ENCODE measurements at regions not wholly inside any gene's neighbourhood (a gene's known extent, or its start where the extent isn't known, plus 50 kb on each side); places are given as distances from the start of the nearest gene placed in this dataset.

- Histone ChIP-seq H3K27ac (ENCODE audit: low read depth, low read length, poor library complexity, severe bottlenecking) (no peak overlapping the region), H3K9me2 (ENCODE audit: insufficient read depth, low read length) (no peaks in the 10 kb centered on the region), H3K4me2 (ENCODE audit: low read length) (no peak overlapping the region; the same call in 1 of the 2 replicates), H3K4me3 (ENCODE audit: low read depth, low read length, poor library complexity, severe bottlenecking) (no peak overlapping the region), H3K79me2 (ENCODE audit: insufficient read depth, low read depth, low read length) (no peaks in the 10 kb centered on the region), H3K36me3 (ENCODE audit: insufficient read depth, low read length) (no peaks in the 10 kb centered on the region), H2AFZ (ENCODE audit: low read length) (no peak overlapping the region), H3K4me1 (ENCODE audit: insufficient read depth, low read length, poor library complexity, severe bottlenecking) (peaks cover 29% of the 10 kb centered on the region), H4K20me1 (ENCODE audit: insufficient read depth, low read length) (no peaks in the 10 kb centered on the region), H3K9me3 (ENCODE audit: low read length) (no peaks in the 10 kb centered on the region)
- CTCF ChIA-PET (ENCODE audit: unreplicated experiment) = no interaction called here
- POLR2A ChIA-PET = no interaction called here
- intact Hi-C loops (cut with micrococcal nuclease; ENCODE audit: unreplicated experiment) = no loop called here
- DNase-seq (ENCODE audit: low spot score) = no peak
- BruUV-seq (replicated peaks) = no TSS peak
- TF ChIP-seq CTCF (conservative IDR thresholded peaks at IDR 0.05; ENCODE audit: low read length) = no peak
- no peak for TF ChIP-seq EZH2phosphoT487 (IDR thresholded peaks at IDR 0.05; ENCODE audit: borderline replicate concordance, low read depth, low read length)
Measured at GRCh38 chr2:42957109-42957860, 164.9 kb upstream of the HAAO start.

GRCh38 chr2:42954227-42954962, 162.0 kb upstream of the HAAO start:
- Histone ChIP-seq H3K4me3 (ENCODE audit: low read depth, low read length, poor library complexity, severe bottlenecking) (no peak overlapping the region), H3K4me1 (ENCODE audit: insufficient read depth, low read length, poor library complexity, severe bottlenecking) (peaks cover 19% of the 10 kb centered on the region), H3K36me3 (ENCODE audit: insufficient read depth, low read length) (no peaks in the 10 kb centered on the region), H3K27ac (ENCODE audit: low read depth, low read length, poor library complexity, severe bottlenecking) (no peak overlapping the region), H3K9me2 (ENCODE audit: insufficient read depth, low read length) (no peaks in the 10 kb centered on the region), H3K4me2 (ENCODE audit: low read length) (no peak overlapping the region), H4K20me1 (ENCODE audit: insufficient read depth, low read length) (no peaks in the 10 kb centered on the region), H2AFZ (ENCODE audit: low read length) (no peak overlapping the region), H3K79me2 (ENCODE audit: insufficient read depth, low read depth, low read length) (no peaks in the 10 kb centered on the region), H3K9me3 (ENCODE audit: low read length) (no peaks in the 10 kb centered on the region)
- no peak for DNase-seq (ENCODE audit: low spot score)
- CTCF ChIA-PET (ENCODE audit: unreplicated experiment) = no interaction called here
- no TSS peak for BruUV-seq (replicated peaks)
- intact Hi-C loops (cut with micrococcal nuclease; ENCODE audit: unreplicated experiment) = no loop called here
- POLR2A ChIA-PET = interaction anchor here (0.7 kb wide), 1 partner anchor 484 kb away, joined by 3 read pairs; no protein-coding TSS in a partner anchor
- TF ChIP-seq CTCF (conservative IDR thresholded peaks at IDR 0.05; ENCODE audit: low read length) (no peak), EZH2phosphoT487 (IDR thresholded peaks at IDR 0.05; ENCODE audit: borderline replicate concordance, low read depth, low read length) (no peak)

GRCh38 chr2:42953216-42953615, 160.8 kb upstream of the HAAO start:
- POLR2A ChIA-PET = interaction anchor here (0.6 kb wide), 1 partner anchor 32 kb away, joined by 3 read pairs; no protein-coding TSS in a partner anchor

More at GRCh38 chr2:42953216-42953615, 160.8 kb upstream of the HAAO start:
- Histone ChIP-seq H3K4me3 (ENCODE audit: low read depth, low read length, poor library complexity, severe bottlenecking) (no peak overlapping the region), H3K4me1 (ENCODE audit: insufficient read depth, low read length, poor library complexity, severe bottlenecking) (peaks cover 30% of the 10 kb centered on the region), H3K4me2 (ENCODE audit: low read length) (no peak overlapping the region), H3K9me2 (ENCODE audit: insufficient read depth, low read length) (no peaks in the 10 kb centered on the region), H3K36me3 (ENCODE audit: insufficient read depth, low read length) (no peaks in the 10 kb centered on the region), H4K20me1 (ENCODE audit: insufficient read depth, low read length) (no peaks in the 10 kb centered on the region), H3K27ac (ENCODE audit: low read depth, low read length, poor library complexity, severe bottlenecking) (no peak overlapping the region), H2AFZ (ENCODE audit: low read length) (no peak overlapping the region), H3K9me3 (ENCODE audit: low read length) (no peaks in the 10 kb centered on the region), H3K79me2 (ENCODE audit: insufficient read depth, low read depth, low read length) (no peaks in the 10 kb centered on the region)
- no TSS peak for BruUV-seq (replicated peaks)
- TF ChIP-seq EZH2phosphoT487 (IDR thresholded peaks at IDR 0.05; ENCODE audit: borderline replicate concordance, low read depth, low read length) = no peak
- TF ChIP-seq CTCF (conservative IDR thresholded peaks at IDR 0.05; ENCODE audit: low read length) = no peak
- DNase-seq (ENCODE audit: low spot score) = no peak
- CTCF ChIA-PET (ENCODE audit: unreplicated experiment) = no interaction called here
- intact Hi-C loops (cut with micrococcal nuclease; ENCODE audit: unreplicated experiment) = no loop called here

All from OCI-LY7 (cell line).